LNCaP clone FGC (cell line): ENCODE measurements at regions not wholly inside any gene's neighbourhood (a gene's known extent, or its start where the extent isn't known, plus 50 kb on each side); places are given as distances from the start of the nearest gene placed in this dataset.
"Not testable (repeated sequence)": the region's sequence is repeated elsewhere in the genome, so short reads cannot be mapped to it uniquely, and the experiment has no call there.

ENCODE experiments used
- DNase-seq: peaks from one replicate; pipeline ENCODE4 v3.0.0-alpha.2; 2011; ENCODE audit warnings: low read depth
- H3K4me3 ChIP-seq: 2 replicates; pipeline ENCODE4 v1.5.1; 2011; ENCODE audit warnings: mild to moderate bottlenecking, low read depth, low read length, control low read depth
- TF ChIP-seq, protein P1 (sequence below): IDR thresholded peaks from 2 replicates; pipeline ENCODE4 v1.5.1; 2012; ENCODE audit warnings: mild to moderate bottlenecking; ENCODE audit not compliant: control insufficient read depth, insufficient read depth; ENCODE audit errors: extremely low read depth

- DNase-seq = no peak
- TF ChIP-seq, protein P1, sequence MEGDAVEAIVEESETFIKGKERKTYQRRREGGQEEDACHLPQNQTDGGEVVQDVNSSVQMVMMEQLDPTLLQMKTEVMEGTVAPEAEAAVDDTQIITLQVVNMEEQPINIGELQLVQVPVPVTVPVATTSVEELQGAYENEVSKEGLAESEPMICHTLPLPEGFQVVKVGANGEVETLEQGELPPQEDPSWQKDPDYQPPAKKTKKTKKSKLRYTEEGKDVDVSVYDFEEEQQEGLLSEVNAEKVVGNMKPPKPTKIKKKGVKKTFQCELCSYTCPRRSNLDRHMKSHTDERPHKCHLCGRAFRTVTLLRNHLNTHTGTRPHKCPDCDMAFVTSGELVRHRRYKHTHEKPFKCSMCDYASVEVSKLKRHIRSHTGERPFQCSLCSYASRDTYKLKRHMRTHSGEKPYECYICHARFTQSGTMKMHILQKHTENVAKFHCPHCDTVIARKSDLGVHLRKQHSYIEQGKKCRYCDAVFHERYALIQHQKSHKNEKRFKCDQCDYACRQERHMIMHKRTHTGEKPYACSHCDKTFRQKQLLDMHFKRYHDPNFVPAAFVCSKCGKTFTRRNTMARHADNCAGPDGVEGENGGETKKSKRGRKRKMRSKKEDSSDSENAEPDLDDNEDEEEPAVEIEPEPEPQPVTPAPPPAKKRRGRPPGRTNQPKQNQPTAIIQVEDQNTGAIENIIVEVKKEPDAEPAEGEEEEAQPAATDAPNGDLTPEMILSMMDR = no peak
- H3K4me3 ChIP-seq = no peak overlapping the region
Observed at GRCh38 chr4:144411119-144411518, 234.8 kb upstream of the HHIP start.

- TF ChIP-seq, protein P1 = no peak
- no peak for DNase-seq
- no peak overlapping the region for H3K4me3 ChIP-seq
Observed at GRCh38 chr4:144411700-144412099, 234.3 kb upstream of the HHIP start.

- TF ChIP-seq, protein P1 = no peak
- DNase-seq = no peak
- no peak overlapping the region for H3K4me3 ChIP-seq
Observed at GRCh38 chr4:144421056-144421455, 224.9 kb upstream of the HHIP start.

- no peak for DNase-seq
Observed at GRCh38 chr4:144421839-144422565, 224.0 kb upstream of the HHIP start.

DNA sequence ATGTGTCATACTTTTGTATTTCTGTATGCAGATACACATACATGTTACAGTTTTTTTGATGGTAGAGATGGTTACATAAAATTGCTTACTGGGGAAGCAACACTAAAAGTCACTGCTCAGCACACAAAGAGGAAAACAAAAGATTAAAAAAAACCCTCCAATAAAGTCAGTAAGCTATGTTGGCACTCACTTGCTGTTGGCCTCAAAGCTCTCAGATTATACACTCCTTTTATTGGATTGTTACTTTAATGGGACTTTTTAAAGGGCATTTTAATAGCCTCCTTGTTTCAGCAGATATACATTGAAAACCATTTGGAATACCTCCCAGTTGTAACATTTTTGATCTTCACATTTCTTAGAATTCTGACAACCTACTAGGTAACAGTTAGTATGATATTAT, 222.0 kb upstream of the HHIP start:
- TF ChIP-seq, protein P1 = no peak
- peak; percentile 74 for DNase-seq

More at GRCh38 chr4:144421839-144422565, 224.0 kb upstream of the HHIP start:
- TF ChIP-seq, protein P1 = no peak
- no peak overlapping the region for H3K4me3 ChIP-seq

GRCh38 chr4:144426023-144426422, 219.9 kb upstream of the HHIP start:
- not testable (repeated sequence) for DNase-seq

More for the DNA sequence above, 222.0 kb upstream of the HHIP start:
- no peak overlapping the region for H3K4me3 ChIP-seq

GRCh38 chr4:144442713-144443112, 203.2 kb upstream of the HHIP start:
- no peak overlapping the region for H3K4me3 ChIP-seq
- TF ChIP-seq, protein P1 = no peak

More at GRCh38 chr4:144426023-144426422, 219.9 kb upstream of the HHIP start:
- not testable (repeated sequence) for H3K4me3 ChIP-seq

More at GRCh38 chr4:144442713-144443112, 203.2 kb upstream of the HHIP start:
- DNase-seq = no peak
